CD4-positive, alpha-beta T cell treated with Interleukin-15 for 4 hours (primary cell): ENCODE measurements at regions not wholly inside any gene's neighbourhood (a gene's known extent, or its start where the extent isn't known, plus 50 kb on each side); places are given as distances from the start of the nearest gene placed in this dataset.

Experiments used
- DNase-seq: peaks from one replicate; pipeline ENCODE4 v3.0.0-alpha.2; 2020; ENCODE audit warnings: low spot score

- DNase-seq: no peak
These were observed 50.2 kb upstream of the VGLL3 start for GRCh38 chr3:87041191-87041590.
